Fibroblast of mammary gland (primary cell): ENCODE measurements at regions not wholly inside any gene's neighbourhood (a gene's known extent, or its start where the extent isn't known, plus 50 kb on each side); places are given as distances from the start of the nearest gene placed in this dataset.
"Not testable (repeated sequence)": the region's sequence is repeated elsewhere in the genome, so short reads cannot be mapped to it uniquely, and the experiment has no call there.

Experiments
- DNase-seq: peaks from one replicate; pipeline ENCODE4 v3.0.0-alpha.2; 2010; ENCODE audit warnings: low read depth
- H3K4me3 ChIP-seq: 2 replicates; pipeline ENCODE4 v1.5.1; 2011; ENCODE audit warnings: low read depth, mild to moderate bottlenecking, low read length, moderate library complexity; ENCODE audit not compliant: control insufficient read depth
- CTCF ChIP-seq: conservative IDR thresholded peaks from 2 replicates; pipeline ENCODE4 v1.5.1; 2011; ENCODE audit warnings: low read depth, low read length, inconsistent platforms; ENCODE audit not compliant: control insufficient read depth, insufficient read depth

- peak; percentile 60 for TF ChIP-seq CTCF
- H3K4me3 ChIP-seq: no peak overlapping the region
- DNase-seq: peak; percentile 71
Observed at GRCh38 chr1:192506741-192507155, 68.8 kb upstream of the RGS1 start.

DNA sequence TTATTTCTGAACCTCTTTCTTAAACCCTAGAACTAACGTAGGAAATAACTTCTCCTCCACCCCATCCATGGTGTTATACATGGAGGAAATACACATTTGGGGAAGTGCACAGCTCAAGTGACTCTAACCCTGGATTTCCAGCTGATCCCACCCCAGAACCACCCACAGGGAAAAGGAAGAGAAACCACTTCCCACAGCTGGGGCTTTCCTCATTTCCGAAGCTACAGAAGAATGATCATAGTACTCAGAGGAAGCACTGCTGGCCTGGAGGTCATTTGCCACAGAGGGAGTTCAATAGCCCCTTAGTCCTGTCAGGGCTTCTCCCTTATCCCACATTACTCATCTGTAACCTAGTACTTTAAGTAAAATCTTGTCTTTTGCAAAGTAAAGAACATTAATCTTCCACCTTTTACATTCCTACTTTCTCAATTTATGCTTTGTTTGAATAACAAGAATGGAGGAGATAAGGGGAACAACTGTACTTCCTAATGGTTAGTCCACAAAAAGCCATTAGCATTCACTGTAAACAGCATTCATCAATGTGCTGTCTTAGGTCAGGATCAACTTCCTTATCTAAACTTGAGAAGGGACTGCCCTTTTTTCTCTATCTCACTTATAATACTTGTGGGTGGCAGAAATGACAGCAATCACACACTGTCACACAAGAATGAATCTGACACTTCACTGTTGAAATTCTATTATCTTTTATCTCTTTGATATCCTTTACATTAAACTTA, 63.0 kb upstream of the RGS1 start:
- no peak for DNase-seq
- no peak for TF ChIP-seq CTCF
- H3K4me3 ChIP-seq: no peak overlapping the region

DNA sequence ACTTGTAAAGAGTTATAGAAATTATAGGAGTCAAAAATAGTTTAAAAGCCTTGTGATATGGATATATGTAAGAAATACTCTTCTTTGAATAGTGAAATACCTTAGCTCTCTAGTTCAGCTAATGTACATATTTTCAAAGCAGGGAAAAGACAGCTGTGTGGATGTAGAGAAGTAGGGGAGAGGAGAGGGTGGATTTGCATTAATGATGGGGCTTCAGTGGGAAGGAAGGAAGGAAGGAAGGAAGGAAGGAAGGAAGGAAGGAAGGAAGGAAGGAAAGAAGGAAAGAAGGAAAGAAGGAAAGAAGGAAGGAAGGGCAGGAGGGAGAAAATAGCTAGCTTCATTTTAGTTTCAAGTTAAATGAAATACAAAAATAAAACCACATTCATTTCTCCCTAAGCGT, 62.4 kb upstream of the RGS1 start:
- H3K4me3 ChIP-seq: no peak overlapping the region
- no peak for TF ChIP-seq CTCF
- no peak for DNase-seq

DNA sequence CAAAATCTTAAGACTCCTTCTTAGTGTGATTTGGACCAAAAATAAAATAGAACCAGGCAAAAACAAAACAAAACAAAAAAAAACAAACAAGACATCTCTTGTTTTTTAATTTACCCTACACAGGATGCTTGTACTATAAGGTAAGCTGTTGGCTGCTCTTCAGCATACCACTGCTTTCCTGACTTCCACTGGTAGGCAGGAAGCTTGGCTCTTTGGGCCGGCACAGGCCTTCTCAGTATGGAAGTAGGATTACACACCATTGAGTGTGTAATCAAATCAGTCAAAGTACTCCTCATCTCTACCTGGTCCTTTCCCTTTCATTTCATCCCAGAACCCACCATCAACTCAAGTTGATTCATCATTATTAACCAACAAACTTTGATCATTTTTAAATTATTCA, 61.9 kb upstream of the RGS1 start:
- H3K4me3 ChIP-seq: no peak overlapping the region
- DNase-seq: no peak
- TF ChIP-seq CTCF: no peak

DNA sequence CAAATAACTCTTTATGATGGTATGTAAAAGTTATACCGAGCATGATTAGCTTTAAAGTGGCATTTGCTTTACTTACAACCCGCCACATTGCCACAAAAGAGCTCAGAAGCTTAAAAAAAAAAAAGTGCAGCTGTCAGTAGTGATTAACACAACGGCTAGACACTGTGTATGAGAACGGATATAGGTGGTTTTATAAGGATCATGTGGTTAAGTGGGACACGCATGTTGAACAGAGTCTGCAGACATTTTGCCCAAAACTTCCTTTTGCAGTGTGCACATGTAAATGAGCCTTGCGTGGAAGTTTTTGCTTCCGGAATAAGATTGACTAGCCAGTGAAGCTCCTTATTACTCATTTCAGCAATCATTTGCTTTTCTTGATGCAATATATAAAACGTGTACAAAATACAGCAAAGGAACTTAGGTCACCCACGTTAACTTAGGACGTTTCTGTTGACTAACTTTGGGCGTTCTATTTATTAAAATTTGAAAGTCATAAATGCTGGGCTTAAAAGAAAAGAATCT, 58.7 kb upstream of the RGS1 start:
- DNase-seq: no peak

DNA sequence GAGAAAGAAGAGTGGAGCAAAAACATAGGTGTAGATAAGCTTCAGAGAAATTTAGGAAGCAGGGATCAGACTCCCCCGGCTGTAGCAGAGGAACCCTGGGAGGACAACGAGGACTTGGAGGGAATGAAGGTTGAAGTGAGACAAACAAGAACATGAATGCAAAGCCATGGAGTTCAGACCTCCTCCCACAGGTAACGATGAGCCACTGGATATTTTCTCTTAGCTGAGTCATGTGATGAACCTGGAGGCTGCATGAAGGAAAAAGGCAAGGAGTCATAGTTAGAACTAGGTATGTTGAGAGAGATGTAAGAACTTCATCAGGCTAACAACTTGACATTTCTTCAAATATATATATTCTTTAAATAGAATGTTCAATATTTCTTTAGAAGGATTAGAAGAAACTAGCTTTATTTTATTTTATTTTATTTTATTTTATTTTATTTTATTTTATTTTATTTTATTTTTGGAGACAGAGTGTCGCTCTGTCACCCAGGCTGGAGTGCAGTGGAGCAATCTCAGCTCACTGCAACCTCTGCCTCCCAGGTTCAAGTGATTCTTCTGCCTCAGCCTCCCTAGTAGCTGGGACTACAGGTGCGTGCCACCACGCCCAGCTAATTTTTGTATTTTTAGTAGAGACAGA, 57.7 kb upstream of the RGS1 start:
- H3K4me3 ChIP-seq, DNase-seq: not testable (repeated sequence)

More for the DNA sequence above, 58.7 kb upstream of the RGS1 start:
- no peak for TF ChIP-seq CTCF
- H3K4me3 ChIP-seq: no peak overlapping the region

DNA sequence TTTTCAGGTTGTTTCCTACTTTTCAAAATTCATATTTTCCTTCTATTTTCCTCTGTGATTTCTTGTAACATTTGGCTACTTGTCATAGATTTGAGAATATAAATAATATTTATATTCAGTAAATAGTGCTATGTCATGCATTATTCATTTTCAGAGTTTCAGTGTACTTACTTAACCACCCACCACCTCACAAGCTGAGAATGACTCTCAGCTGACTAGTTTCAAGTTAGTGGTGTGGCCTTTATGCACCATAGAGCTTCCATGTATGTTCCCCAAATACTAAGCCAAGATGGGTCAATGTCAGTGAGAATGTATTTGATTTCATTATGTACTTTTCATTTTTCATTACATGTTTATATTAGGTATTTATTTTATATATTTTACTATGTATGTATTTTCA, 56.9 kb upstream of the RGS1 start:
- no peak overlapping the region for H3K4me3 ChIP-seq
- no peak for TF ChIP-seq CTCF
- DNase-seq: peak; percentile 42
